ENCODE measurements at regions not wholly inside any gene's neighbourhood (a gene's known extent, or its start where the extent isn't known, plus 50 kb on each side); places are given as distances from the start of the nearest gene placed in this dataset.

- no peak overlapping the region for H3K4me2 ChIP-seq
- no peak overlapping the region for H2AFZ ChIP-seq (ENCODE audit: low read depth)
- H3K9ac ChIP-seq, result no peak overlapping the region
- H3K4me3 ChIP-seq (IDR thresholded peaks at IDR 0.05; ENCODE audit: insufficient read depth, low read depth, low read length), result no peak overlapping the region
- no peaks in the 10 kb centered on the region for H3K4me1 ChIP-seq (ENCODE audit: low read depth, poor library complexity, severe bottlenecking)
- TF ChIP-seq, protein P1, sequence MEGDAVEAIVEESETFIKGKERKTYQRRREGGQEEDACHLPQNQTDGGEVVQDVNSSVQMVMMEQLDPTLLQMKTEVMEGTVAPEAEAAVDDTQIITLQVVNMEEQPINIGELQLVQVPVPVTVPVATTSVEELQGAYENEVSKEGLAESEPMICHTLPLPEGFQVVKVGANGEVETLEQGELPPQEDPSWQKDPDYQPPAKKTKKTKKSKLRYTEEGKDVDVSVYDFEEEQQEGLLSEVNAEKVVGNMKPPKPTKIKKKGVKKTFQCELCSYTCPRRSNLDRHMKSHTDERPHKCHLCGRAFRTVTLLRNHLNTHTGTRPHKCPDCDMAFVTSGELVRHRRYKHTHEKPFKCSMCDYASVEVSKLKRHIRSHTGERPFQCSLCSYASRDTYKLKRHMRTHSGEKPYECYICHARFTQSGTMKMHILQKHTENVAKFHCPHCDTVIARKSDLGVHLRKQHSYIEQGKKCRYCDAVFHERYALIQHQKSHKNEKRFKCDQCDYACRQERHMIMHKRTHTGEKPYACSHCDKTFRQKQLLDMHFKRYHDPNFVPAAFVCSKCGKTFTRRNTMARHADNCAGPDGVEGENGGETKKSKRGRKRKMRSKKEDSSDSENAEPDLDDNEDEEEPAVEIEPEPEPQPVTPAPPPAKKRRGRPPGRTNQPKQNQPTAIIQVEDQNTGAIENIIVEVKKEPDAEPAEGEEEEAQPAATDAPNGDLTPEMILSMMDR (conservative IDR thresholded peaks at IDR 0.05; ENCODE audit: low read depth, low read length), result no peak
- H3K27me3 ChIP-seq (ENCODE audit: insufficient read depth, low read depth), result no peaks in the 10 kb centered on the region
- H3K36me3 ChIP-seq (ENCODE audit: insufficient read depth), result no peaks in the 10 kb centered on the region
- no peaks in the 10 kb centered on the region for H3K79me2 ChIP-seq (ENCODE audit: insufficient read depth, low read depth)
- H3K27ac ChIP-seq, result no peak overlapping the region
- no peaks in the 10 kb centered on the region for H4K20me1 ChIP-seq (ENCODE audit: insufficient read depth)
Observed at GRCh38 chr5:99651298-99651697, 722.5 kb upstream of the CHD1 start.

DNA sequence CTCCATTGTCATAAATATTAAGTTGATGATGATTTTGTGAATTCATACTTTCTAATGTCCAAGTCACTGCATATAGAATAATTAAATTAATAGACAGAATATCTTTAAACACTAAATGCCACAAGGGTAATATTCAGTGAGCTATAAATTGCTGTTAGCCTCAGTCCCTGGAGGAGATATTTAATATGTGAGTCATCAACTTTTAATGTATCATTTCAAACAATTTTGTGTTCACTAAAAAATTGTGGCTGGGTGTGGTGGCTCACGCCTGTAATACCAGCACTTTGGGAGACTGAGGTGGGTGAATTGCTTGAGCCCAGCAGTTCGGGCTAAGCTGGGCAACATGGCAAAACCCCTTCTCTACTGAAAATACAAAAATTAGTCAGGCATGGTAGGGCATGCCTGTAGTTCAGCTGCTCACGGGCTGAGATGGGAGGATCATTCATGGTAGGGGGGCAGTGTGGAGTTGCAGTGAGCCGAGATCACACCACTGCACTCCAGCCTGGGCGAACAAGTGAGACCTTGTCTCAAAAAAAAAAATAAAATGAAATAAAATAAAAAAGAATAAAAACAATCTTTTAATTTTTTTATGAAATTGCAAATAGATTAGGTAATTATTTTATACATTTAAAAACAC lies 717.3 kb upstream of the CHD1 start:
- Histone ChIP-seq H3K27me3 (ENCODE audit: insufficient read depth, low read depth) (no peaks in the 10 kb centered on the region), H3K27ac (no peak overlapping the region), H3K36me3 (ENCODE audit: insufficient read depth) (no peaks in the 10 kb centered on the region), H3K79me2 (ENCODE audit: insufficient read depth, low read depth) (no peaks in the 10 kb centered on the region), H4K20me1 (ENCODE audit: insufficient read depth) (no peaks in the 10 kb centered on the region), H3K4me2 (no peak overlapping the region), H2AFZ (ENCODE audit: low read depth) (no peak overlapping the region), H3K4me3 (IDR thresholded peaks at IDR 0.05; ENCODE audit: insufficient read depth, low read depth, low read length) (no peak overlapping the region), H3K9ac (no peak overlapping the region), H3K4me1 (ENCODE audit: low read depth, poor library complexity, severe bottlenecking) (no peaks in the 10 kb centered on the region)
- TF ChIP-seq, protein P1 (conservative IDR thresholded peaks at IDR 0.05; ENCODE audit: low read depth, low read length), result no peak

- H3K4me2 ChIP-seq, result no peak overlapping the region
- no peaks in the 10 kb centered on the region for H3K27me3 ChIP-seq (ENCODE audit: insufficient read depth, low read depth)
- no peaks in the 10 kb centered on the region for H3K36me3 ChIP-seq (ENCODE audit: insufficient read depth)
- H4K20me1 ChIP-seq (ENCODE audit: insufficient read depth), result no peaks in the 10 kb centered on the region
- H3K4me3 ChIP-seq (IDR thresholded peaks at IDR 0.05; ENCODE audit: insufficient read depth, low read depth, low read length), result no peak overlapping the region
- H3K4me1 ChIP-seq (ENCODE audit: low read depth, poor library complexity, severe bottlenecking), result no peaks in the 10 kb centered on the region
- H3K9ac ChIP-seq, result no peak overlapping the region
- no peak overlapping the region for H2AFZ ChIP-seq (ENCODE audit: low read depth)
- no peak overlapping the region for H3K27ac ChIP-seq
- no peaks in the 10 kb centered on the region for H3K79me2 ChIP-seq (ENCODE audit: insufficient read depth, low read depth)
- TF ChIP-seq, protein P1 (conservative IDR thresholded peaks at IDR 0.05; ENCODE audit: low read depth, low read length), result no peak
Observed at GRCh38 chr5:99644822-99645221, 716.0 kb upstream of the CHD1 start.

- Histone ChIP-seq H3K9ac (no peak overlapping the region), H3K4me3 (IDR thresholded peaks at IDR 0.05; ENCODE audit: insufficient read depth, low read depth, low read length) (no peak overlapping the region), H3K4me1 (ENCODE audit: low read depth, poor library complexity, severe bottlenecking) (no peaks in the 10 kb centered on the region), H3K4me2 (no peak overlapping the region), H2AFZ (ENCODE audit: low read depth) (no peak overlapping the region), H3K79me2 (ENCODE audit: insufficient read depth, low read depth) (no peaks in the 10 kb centered on the region), H3K27me3 (ENCODE audit: insufficient read depth, low read depth) (no peaks in the 10 kb centered on the region), H3K27ac (no peak overlapping the region), H3K36me3 (ENCODE audit: insufficient read depth) (no peaks in the 10 kb centered on the region), H4K20me1 (ENCODE audit: insufficient read depth) (no peaks in the 10 kb centered on the region)
- TF ChIP-seq, protein P1 (conservative IDR thresholded peaks at IDR 0.05; ENCODE audit: low read depth, low read length), result no peak
Observed at GRCh38 chr5:99640646-99641045, 711.8 kb upstream of the CHD1 start.

Measured in KMS-11 (cell line).